ENCODE measurements at regions not wholly inside any gene's neighbourhood (a gene's known extent, or its start where the extent isn't known, plus 50 kb on each side); places are given as distances from the start of the nearest gene placed in this dataset.

DNA sequence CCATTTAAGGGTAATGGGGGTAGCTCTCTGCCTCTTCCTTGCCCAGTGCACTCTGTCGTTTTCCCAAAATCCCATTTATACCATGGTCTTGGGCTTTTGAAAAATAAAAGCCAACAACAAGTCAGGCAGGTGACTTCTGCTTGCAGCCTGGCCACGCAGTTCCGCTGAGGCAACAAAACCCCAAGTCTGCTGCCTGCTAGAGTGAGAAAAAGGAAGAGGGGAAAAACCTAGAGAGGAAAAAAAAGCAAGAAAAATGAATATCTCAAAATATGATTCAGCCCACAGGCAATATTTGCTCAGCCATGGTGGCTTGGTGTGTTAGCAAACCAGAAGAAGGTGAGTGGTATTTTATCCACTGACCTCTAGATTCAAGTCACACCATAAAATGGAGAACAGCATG is 148.2 kb upstream of the FSTL4 start:
- no peak for DNase-seq

DNA sequence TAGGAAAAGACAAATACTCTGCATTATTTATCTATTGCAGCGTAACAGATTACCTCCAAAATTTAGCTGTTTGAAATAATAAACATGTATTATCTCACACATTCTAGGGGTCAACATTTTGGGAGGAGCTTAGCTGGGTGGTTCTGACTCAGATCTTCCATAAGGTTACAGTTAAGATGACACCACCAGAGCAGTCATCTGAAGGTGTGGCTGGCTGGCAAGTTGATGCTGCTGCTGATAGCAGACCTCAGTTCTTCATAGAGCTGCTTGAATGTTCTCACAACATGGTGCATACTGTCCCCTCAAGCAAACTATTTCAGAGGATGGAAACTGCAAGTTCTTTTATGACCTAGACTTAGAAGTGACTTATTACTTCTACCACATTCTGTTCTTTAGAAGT is 146.3 kb upstream of the FSTL4 start:
- DNase-seq: no peak

DNA sequence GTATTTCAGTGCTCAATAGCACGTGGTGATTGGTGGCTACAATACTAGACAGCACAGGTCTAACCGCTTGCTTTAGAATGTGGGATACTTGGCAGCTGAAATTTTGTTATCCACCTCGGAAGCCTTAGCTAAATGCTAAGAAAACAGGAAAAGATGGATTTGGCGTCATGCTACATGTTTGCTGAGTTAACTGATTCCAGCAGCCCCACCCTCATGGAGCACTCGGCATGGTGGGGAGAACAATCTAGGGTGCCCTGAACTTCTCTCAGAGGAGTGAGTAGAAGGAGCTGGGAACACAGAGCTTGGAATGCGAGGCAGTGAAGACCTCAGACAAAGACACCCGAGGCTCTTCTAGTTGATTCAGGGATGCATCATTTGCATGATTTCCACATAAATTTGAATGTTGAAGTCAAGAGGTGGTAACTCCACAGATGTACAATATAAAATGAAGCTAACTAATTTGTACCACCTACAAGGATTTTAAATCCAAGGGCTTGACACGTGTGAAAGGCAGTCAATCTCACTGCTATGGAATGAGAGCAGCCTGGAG is 145.1 kb upstream of the FSTL4 start:
- DNase-seq: no peak

DNA sequence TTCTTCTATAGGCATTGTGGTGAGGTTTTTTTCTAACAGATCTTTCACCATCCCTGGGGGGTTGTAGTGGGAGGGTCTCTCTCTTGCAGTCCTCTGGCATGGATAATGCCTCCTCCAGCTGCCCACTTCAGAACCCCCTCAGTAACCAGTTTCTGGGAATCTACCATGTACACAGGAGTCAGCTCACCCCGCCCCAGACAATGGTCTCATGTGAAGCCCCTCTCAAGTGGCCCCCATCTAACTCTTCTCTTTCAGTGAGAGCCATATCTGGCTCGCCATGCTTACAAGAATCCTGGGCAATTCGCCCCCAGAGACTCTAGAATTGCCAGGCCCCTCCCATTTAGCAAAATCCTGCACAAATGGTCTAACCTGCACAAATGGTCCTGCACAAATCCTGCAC is 144.4 kb upstream of the FSTL4 start:
- no peak for DNase-seq

DNA sequence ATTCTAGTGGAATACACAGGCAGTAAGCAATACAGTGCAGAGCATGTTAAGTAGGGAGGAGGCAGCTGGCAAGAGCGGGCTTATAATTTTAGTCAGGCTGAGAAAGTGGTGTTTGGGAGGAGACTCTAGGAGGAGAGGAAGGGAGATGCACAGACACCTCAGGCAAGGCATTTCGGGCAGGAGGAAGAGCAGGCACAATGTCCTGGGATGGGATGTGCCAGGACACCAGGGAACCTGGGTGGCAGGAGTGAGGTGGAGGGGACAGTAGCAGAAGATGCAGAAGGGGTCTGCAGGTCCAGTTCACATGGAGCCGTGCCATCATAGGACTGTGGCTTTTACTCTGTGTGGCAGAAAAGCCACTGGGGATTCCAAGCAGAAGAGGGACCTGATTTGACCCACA is 143.7 kb upstream of the FSTL4 start:
- DNase-seq: no peak

DNA sequence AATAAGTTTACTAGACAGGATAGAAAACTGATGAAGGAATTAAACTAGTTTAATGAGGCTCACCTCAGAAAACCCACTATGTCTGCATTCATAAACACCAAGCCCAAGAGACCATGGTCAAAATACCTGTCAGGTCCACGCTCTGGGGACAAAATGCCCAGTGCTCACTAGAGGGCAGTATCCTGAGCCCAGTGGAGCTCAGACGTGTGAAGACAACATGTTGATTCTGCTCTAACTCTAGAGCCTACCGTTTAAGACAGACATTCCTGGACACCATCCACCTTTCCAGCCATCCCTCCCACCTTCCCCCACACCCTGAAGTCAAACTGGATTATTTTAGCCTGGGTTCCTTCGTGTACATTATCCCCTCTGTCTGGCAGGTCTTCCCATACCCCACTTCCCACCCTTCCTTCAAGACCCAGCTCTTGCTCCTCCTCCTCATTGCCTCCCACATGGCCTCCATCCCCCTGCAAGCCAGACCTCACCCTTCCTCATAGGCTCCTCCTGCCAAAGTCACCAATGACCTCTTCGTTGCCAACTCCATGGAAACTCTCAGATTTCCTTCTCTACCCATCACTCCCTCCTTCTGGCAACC is 142.3 kb upstream of the FSTL4 start:
- peak in 1 of 14 donors; percentile 1 for DNase-seq

DNA sequence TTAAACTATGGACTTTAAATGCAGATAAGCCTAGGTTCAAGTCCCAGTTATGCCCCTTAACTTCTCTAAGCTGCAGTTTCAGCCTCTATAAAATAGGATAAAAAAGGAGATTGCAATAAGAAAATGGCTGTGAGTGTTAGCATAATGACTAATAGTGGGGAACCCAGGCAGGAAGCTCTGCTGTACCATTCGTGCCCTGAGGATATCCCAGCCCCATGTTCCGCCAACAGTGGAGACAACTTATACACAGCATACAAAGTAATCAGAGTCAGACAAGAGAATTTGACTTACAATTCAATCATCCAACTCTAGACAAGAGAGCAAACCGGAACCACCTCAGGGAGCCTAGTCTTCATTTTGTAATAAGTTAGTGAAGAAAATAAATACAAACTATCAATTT is 141.5 kb upstream of the FSTL4 start:
- DNase-seq: no peak

DNA sequence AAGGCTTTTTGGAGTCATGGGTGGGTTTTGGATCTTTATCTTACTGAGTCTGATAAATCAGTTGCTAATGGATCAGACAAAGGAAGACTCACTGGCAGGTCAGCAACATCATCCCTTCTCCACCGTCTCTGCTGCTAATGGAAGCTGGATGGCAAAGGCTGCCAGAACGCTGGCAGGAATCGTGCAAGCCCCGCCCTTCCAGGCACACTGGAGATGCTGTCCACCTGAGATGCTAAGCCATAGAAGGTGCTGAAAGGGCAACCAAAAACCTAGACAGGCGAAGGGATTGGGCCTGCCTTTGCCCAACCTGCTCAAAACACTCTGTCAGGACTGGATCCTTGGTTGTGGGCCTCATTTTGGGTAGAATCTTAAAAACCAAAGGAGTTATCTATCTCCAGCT is 139.5 kb upstream of the FSTL4 start:
- no peak for DNase-seq

DNA sequence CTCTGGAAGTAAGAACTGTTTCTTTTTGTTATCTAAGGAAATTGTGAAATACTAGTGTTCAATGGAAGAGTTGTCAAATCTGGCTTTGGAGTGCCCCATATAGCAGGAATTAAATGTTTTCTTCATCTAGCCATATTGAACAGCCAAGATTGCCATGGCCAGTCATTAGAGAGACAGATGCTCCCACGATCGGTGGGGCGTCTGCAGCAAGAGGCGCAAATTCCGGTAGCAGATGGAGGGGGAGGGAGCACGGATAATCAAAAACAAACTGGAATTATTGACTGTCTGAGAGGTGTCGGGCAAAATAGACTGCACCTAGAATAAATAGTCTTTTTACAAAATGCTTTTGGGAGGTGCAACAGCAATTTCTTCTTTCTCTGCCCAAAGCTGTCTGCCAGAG is 139.1 kb upstream of the FSTL4 start:
- DNase-seq: no peak

DNA sequence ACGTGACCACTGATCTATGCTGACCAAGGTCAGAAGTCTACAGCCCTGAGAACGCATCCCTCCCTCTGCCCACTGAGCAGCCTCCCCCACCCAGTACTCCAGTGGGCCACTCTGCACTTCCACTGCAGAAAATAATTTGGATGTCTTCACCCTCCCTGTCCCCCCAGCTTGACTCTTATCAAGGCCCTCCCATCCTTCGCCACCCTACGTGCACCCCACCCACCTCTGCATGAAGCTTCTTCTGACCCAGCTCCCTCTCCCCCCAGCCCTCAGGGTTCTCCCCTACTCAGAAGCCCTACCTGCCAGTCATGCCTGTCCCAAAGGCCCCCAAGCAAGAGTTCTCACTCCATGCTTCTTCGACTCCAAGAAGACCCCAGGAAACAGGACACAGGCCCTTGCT is 138.5 kb upstream of the FSTL4 start:
- DNase-seq: no peak

DNA sequence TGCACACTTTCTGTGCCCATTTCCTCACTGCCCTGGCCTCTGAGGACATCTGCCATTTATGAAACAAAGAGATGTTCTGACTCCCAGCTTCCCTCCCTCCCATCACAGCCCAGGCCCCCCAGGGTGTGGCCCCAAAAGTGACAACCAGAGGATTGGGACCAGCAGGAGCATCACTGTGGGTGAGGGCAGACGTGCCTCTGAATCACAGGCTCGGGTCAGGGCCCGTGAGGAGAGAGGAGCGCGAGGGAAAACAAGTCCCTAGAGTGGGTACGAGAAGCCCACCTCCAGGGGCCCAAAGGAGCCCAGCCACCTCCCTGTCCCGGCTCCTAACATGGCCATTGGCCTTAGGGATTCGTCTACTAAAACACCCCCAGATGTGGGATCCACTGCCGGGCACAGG is 138.0 kb upstream of the FSTL4 start:
- DNase-seq: no peak

DNA sequence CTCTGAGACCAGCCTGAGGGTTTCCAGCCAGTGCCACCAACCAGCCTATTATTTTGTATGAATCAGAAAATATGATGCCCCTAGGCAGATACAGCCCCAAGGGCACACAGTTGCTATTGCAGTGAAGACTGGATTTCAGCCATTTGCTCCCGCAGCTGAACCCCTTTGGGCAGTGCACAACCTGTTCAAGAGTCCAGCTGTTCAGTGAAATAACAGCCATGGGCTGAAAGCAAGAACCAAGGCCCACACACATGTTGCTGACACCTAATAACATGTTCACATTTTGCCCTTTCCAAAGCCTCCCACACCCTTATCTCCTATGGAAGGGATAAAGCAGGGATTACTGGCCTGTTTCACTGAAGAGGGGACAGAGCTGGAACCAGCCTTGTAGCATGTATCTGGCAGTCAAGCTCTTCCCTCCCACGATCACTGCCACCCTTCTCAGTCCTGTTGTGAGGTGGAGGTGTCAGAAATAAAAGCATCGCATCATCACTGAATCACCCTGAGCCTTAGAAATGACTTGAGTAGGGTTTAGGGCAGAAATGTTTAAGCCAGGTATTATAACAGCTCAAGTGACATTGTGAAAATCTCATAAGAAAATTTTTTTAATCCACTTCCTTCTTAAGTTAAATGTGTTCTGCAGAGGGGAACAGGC is 137.1 kb upstream of the FSTL4 start:
- DNase-seq: no peak

DNA sequence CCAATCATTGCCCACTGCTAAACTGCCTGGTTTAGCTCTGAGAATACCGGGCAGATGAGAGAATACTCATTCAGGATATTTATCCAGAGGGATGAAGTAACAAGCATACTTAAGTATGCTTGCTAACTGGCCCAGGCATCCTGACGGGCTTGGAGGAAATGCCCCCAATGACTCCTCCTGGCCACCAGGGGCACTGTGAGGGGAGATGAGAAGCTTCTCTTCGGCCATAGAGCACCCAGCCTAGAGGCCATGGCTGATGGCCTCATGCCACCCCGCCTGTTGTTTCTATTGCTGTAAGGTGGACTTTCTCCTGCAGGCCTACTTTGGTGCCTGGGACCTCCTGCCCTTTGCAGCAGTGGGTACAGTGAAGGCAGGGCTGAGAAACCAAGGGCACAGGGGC is 134.5 kb upstream of the FSTL4 start:
- no peak for DNase-seq

DNA sequence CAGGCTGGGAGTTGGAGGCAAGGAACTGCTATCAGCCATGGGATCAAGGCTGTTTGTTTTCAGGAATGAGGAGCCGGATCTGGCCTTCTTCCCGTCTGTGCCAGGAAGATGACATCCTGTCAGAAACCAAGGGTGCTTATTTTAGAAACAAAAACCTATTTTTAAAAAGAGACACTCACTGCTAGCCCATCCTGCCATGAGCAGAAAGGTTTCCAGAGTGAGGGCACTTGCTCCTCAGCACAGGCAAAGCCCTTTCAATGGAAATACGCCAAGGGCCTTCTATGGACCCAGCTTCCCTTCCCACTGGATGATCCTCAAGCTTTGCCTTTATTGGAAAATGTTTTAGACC is 132.6 kb upstream of the FSTL4 start:
- DNase-seq: no peak

DNA sequence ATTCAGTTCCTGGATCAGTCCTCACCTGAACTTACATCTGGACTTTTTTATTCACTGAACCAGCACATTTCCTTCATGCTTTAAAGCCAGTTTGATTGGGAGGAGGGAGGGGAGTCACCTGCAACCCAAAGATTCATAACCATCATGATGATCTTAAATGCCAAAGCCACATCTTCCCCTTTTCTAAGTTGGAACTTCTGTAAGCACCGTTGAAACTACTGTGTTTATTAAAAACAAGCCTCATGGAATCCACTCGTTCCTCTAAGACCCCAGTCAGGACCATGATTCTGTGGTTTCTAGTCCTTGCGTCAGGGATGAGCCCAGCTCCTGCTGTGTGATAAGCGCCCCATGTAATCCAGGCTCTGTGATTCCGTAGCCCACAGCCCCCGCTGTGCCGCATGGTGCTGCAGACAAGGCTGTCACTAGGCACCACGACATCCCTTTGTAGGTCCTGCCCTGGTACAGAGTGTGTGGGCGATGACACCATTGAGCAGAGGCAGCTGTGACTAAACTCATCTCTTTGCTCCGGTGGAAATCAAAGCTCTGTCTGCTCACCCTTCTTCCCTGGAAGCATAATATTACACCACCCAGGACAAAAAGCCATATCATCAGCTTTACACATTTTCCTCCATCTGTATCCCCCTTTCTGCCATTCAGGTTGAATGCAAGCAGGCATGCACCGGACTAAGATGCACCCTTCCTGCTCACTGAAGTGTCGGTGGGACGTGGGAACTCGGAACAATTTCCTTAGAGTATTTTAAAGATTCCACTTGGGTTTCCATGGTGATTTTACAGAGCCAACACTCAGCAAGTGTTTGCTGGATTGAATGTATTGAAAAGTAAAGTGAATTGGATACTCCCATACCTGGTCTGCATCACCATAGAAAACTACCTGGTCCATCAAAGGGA is 132.0 kb upstream of the FSTL4 start:
- DNase-seq: no peak

DNA sequence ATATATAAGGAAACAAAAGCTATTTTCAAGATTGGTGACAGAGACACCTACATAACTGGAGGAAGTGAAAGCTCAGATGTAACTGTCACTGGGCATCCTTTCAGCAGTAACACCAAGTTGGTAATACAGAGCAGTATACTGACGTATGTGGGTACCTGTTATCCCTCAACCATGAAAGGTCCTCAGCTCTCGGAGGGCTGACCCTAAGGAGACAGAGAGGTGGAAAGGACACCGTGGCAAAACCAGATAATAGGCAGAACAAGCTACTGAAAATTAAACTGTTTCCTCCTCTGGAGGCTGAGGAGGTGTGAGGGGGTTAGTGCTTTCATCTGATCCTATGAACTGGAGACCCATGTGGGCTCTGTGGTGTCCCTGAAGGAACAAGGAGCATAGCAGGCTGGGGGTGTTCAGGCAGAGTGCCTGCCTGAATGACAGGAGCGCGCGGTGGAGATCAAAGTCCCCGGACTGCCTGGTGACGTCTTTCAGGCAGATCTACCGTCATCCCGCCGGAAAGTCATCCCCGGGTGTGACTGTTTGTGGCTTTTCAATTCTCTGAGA is 130.2 kb upstream of the FSTL4 start:
- no peak for DNase-seq

DNA sequence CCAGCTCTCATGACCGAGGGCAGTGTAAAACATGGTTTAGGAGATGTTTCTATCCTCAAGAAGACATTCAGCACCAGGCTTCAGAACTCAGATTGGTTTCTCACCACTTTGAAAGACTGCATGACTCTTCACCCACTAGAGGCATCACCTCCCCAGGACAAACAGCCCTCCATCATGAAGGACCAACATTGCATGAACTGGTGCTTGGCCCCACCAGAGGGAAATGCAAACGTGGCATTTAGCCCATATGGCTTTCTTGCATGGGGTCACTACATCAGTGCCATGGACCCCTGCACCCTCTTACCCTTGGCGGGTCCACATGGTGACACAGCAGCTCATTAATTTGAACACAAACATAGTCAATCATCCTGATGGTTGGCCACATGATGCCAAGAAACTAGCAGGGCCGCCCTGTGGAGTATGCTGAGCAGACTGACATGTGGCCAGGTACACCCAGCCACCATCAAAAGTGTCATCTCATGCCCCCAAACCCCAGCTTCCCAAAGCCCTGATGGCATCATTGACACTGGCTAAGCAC is 129.5 kb upstream of the FSTL4 start:
- DNase-seq: no peak

DNA sequence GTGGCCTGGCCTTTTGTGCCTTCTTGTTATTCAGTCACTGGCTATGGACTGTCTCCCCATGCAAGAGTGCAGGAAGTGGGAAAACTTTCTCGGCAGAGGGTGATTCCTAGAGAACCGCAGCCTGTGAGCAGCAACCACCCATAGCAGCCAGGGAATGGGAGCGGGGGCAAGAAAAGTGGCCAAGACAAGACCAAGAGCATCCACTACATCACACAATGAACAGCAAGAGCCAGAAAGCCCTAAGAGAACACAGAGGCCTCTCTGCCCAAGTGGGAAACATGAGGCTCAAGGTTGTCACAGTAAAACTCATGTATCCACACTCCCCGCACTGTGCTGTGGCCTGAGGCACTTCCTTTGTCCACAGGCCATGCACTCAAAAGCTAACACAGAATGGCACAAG is 129.1 kb upstream of the FSTL4 start:
- DNase-seq: no peak

DNA sequence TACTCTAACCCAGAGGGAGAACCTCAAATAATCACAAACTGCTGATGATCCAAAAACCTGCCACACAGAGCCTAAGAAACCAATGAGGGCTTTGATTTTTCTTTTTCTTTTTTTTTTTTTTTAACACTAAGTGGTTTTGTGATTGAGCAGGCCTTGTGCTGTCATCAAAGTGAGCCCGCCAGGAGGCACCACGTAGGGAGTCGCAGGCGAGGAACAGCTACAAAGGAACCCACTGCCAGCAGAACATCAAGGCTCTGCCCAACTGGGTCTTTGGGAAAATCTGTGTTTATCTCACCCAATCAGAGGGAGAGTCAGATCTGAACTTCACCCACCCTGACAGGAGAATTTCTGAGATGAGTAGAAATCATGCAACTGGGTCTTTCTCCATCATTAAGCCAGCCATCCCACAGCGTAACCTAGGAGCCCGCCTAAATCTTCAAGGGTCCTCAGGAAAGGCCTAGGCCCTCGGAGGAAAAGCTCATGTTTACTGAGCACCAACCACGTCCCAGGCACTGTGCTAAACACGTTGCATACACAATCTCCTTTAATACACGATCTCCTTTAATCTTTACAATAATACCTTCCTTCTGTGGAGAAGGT is 126.9 kb upstream of the FSTL4 start:
- DNase-seq: no peak

DNA sequence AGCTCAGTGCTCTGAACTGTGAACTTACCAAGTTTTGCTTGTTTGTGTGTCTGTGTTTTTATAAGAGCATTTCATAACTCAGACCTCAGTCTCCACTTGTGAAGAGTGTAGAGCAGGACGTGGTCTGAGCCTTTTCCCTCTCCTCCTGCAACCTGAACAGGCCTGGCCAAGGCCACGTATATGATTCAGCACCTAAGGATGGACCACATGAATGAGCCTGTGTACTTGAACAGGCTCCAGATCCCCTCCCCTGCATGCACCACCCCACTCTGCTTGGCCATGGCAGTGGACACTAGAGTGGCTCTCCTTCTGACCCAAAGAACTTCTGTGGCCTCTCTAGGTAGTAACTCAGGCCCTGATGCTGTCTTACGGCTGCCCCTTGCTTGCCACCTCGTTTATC is 125.9 kb upstream of the FSTL4 start:
- DNase-seq: no peak

DNA sequence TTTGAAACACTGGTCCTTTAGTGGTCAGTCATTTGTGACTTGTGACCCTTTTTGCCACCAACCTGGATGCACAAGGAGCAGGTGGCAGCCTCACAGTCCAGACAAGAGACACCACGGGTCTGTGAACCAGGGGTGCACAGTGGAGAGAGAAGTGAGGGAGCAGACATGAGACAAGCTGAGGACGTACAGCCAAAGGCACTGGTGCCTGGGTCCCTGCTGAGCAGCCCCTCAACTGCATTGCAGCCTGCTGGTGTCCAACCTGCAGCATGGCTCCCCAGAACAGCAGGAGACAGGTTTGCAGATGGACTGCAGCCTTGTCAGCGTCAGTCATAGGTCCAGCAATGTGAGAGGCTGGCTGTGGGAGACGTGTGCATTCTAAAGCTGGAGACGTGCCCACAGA is 124.2 kb upstream of the FSTL4 start:
- DNase-seq: no peak

DNA sequence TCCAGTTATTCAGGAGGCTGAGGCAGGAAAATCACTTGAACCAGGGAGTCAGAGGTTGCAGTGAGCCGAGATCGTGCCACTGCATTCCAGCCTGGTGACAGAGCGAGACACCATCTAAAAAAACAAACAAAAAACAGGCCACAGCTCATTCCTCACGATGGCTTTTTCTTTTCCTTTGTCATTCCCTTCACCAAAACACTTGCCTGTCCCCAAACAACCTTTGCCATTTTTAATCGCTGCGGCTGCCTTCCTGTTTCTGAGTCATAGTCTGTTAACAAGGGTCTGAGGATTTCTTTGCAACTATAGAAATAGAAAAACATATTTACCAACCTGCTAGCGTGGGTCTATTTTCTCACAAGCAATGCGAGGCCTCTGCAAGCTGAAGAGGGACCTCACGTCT is 123.0 kb upstream of the FSTL4 start:
- no peak for DNase-seq

DNA sequence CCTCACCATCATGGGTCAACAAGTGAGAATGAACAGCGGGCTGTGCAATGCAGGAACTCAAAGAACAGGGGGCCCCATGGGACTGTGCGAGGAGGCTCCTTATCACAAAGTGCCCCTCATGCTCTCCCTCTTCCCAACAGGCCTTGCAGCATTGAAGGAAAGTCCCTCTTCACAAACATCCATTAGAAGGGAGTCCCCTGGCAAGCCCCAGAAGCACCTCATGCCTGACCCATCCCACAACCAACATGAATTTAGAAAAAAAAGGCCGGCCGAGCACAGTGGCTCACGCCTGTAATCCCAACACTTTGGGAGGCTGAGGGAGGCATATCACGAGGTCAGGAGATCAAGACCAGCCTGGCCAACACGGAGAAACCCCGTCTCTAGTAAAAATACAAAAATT is 122.6 kb upstream of the FSTL4 start:
- no peak for DNase-seq

All from C1 segment of cervical spinal cord (tissue), 14 donors.